GM19468 (cell line): ENCODE measurements at regions not wholly inside any gene's neighbourhood (a gene's known extent, or its start where the extent isn't known, plus 50 kb on each side); places are given as distances from the start of the nearest gene placed in this dataset.
A peak's percentile ranks its signal among the peaks of the same experiment; 100 is the strongest.

Experiments used
- ATAC-seq: cut with Tn5 transposase; IDR thresholded peaks from one replicate; pipeline ENCODE4 v1.9.1; 2021; ENCODE audit warnings: mild to moderate bottlenecking, moderate library complexity, moderate number of reproducible peaks; ENCODE audit not compliant: unreplicated experiment; ENCODE audit errors: extremely low read depth

DNA sequence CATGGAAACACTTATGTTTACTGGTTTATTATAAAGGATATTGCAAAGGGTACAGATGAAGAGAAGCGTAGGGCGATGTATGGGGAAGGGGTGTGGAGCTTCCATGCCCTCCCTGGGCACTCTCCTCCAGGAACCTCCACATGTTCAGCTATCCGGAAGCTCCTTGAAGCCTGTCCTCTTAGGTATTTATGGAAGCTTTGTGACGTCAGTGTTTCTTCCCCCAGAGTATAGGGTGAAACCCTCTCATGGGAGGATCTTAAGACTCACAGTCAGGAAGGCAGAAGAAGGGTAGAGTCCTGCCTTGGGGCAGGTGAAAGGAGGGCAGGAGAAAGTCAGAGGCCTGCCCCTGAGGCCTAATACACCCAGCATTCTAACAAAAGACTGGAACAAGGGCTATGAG, 61.3 kb upstream of the CREB1 start:
- ATAC-seq = no peak

DNA sequence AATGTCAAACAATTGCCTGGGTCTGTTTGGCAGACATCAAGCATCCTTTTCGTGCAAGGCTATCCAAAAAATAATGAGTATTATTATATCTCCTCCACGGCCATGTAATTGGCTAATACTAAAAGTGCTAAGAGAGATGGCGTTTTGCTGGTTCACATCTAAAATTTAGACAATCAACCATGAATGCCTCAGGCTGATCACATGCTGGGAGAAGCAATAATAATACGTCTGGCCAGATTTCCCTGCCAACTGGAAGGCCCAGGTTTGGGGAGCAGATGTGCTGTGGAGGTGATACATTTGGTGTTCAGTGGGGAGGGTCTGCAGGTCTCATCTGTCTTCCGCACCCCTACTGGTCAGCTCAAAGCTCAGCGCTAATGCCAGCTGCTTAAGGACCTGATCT, 60.3 kb upstream of the CREB1 start:
- no peak for ATAC-seq

DNA sequence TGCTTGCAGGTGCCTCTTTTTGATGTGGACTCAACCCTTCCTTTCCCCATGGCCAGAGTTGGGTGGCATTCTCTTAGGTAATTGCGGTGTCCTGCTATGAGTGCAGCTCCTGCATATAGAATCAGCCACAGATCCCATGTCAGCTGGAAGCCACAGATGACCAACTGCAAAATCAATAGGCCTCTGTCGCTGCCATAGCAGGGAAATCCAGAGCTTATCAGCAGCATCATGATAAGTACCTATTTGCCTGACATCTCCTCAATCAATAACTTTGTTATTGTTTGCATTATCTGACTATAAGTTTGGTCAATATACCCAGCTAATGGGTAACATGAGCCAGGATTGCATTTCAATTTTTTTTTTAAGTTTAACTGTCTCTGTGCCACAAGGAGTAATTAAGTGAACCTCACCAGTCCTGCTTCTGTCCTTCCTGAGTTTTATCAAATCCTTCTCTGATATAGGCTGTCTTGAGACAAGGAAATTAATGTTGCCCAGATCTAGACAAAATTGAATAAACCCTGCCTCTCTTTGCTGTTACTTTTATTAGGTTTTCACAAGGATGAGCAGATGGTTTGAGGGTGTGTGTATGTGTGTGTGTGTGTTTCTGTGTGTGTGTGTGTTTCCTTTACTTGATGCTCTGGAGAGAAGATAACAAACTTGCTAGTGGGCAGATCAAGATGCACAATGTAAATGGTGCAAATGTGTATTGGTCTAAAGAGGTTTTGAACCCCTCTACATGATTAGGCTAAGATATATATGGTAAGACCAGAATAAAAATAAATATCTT, 59.6 kb upstream of the CREB1 start:
- no peak for ATAC-seq

DNA sequence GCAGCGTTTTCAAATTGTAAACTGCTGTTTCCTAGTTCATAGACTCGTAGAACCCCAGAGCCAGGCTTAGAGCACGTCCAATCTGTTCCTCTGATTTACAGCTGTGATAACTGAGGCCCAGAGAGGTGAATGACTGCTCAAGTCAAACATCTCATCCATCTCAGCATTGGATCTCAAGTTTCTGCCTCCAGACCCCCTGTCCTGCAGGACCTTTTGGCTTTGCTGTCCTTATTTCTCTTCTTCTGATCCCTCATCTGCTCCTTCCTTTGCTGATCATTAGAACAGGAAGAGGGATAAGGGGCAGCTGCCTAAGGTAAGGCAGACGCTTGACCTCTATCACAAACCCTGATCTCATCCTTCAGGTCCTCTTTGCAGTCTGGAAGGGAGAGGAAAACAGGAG, 58.5 kb upstream of the CREB1 start:
- no peak for ATAC-seq

- no peak for ATAC-seq
Observed at GRCh38 chr2:207472343-207473048, 57.3 kb upstream of the CREB1 start.

GRCh38 chr2:207473049-207473930, 56.5 kb upstream of the CREB1 start:
- peak; percentile 61 for ATAC-seq

DNA sequence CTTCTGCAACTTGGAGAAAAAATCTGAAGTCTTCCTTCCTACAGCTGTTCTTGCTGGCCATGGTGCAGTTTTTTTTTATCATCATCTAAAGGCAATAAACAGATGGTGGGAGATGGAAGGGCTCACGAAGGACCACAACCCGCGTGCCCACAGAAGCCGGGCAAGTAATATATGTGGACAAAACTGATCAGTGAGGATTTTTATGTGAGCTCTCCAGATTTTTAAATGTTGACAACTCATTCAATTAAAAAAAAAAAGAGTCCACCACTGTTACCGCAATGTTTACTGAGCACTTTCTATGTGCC, 55.9 kb upstream of the CREB1 start:
- ATAC-seq = no peak

GRCh38 chr2:207474863-207475485, 54.8 kb upstream of the CREB1 start:
- no peak for ATAC-seq

- ATAC-seq = no peak
Observed at GRCh38 chr2:207475546-207475945, 54.2 kb upstream of the CREB1 start.

DNA sequence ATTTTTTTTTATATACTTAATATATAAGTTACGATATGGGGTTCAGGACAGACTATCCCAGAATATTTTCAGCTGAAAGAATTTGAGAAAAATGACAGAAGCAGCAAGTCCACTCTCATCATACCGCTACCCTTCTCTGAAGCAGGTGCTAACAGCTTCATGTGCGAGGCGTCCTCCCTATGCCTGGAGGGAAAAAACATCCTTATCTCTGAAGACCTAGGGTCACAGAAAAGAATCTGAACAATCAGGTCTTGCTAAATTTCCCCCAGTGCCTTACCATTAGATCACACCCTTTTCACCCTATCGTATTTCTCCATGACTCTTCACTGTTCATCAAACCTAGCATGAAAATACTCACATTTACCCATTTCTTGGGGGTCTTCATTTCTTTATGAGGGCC, 51.9 kb upstream of the CREB1 start:
- ATAC-seq = no peak

- ATAC-seq = no peak
Observed at GRCh38 chr2:207478572-207478971, 51.2 kb upstream of the CREB1 start.

DNA sequence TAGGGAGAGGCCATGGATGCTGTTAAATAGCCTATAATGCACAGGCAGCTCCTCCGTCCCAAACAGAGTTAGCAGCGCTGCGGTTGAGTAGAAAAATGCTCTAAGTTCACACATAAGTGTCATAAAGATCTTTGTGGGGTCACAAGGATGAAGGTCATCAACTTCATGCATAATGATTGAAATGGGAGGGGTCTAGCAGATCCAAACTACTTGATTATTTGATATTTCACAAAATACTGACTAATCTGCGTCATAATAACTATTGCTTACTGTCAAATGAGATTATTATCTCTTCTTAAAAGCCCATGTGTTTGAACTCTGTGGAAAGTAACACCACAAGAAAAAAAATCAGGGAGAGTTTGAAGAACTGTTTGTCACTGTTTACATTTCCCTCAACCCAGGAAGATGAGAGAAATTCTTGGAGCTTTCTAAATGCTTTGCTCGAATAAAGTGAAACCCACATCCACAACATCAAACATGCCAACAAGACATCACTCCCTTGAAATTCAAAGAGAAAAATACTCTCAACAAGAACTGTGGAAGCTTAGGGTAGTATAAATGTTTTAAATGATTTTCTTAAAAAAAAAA, 50.5 kb upstream of the CREB1 start:
- ATAC-seq = no peak
